IMR-90 (cell line): ENCODE measurements at regions not wholly inside any gene's neighbourhood (a gene's known extent, or its start where the extent isn't known, plus 50 kb on each side); places are given as distances from the start of the nearest gene placed in this dataset.

Experiments used
- ATAC-seq: fragments of 200-7000 bp; cut with Tn5 transposase; 2 replicates; pipeline ENCODE4 v1.9.1; 2020; ENCODE audit warnings: low read depth, mild to moderate bottlenecking, moderate library complexity
- BruUV-seq: library from RNA; stranded (reverse); fragments of 400-500 nt; replicated peaks from 2 replicates; lab custom pipeline; 2021; lab: Mats Ljungman, UMichigan
- CTCF ChIA-PET: fragments of 300-600 bp; formaldehyde crosslinking; extraction: SDS; loops from one replicate; lab custom pipeline; 2021; ENCODE audit warnings: antibody characterized with exemption; lab: Yijun Ruan, JAX
- POLR2A ChIA-PET: fragments of 300-600 bp; sonication (Branson Sonifier 250); formaldehyde crosslinking; loops from one replicate; lab custom pipeline; 2022; ENCODE audit warnings: antibody characterized with exemption; ENCODE audit not compliant: unreplicated experiment; lab: Charles Lee
- DNase-seq: peaks from one replicate; pipeline ENCODE4 v3.0.0; 2013
- H2AFZ ChIP-seq: replicated peaks from 2 replicates; pipeline ENCODE3; 2013; ENCODE audit warnings: low read length, mild to moderate bottlenecking; ENCODE audit not compliant: poor library complexity
- H2AK5ac ChIP-seq: 2 replicates; pipeline ENCODE4 v1.6.1; 2013; ENCODE audit warnings: low read depth, low read length, inconsistent platforms
- H2AK9ac ChIP-seq: replicated peaks from 2 replicates; pipeline ENCODE3; 2013; ENCODE audit warnings: mild to moderate bottlenecking, low read depth, low read length, moderate library complexity; ENCODE audit not compliant: poor library complexity
- H2BK120ac ChIP-seq: 2 replicates; pipeline ENCODE4 v1.6.1; 2013; ENCODE audit warnings: low read depth, low read length, inconsistent platforms
- H2BK15ac ChIP-seq: 3 replicates; pipeline ENCODE4 v1.6.1; 2013; ENCODE audit warnings: low read depth, low read length, inconsistent platforms
- H2BK20ac ChIP-seq: 2 replicates; pipeline ENCODE4 v1.6.1; 2013; ENCODE audit warnings: low read depth, mild to moderate bottlenecking, inconsistent platforms, low read length, moderate library complexity
- H2BK5ac ChIP-seq: 2 replicates; pipeline ENCODE4 v1.6.1; 2013; ENCODE audit warnings: mild to moderate bottlenecking, low read depth, low read length, inconsistent platforms; ENCODE audit not compliant: poor library complexity, severe bottlenecking
- H3K14ac ChIP-seq: replicated peaks from 2 replicates; pipeline ENCODE4 v1.6.1; 2013; ENCODE audit warnings: low read depth, low read length, inconsistent platforms
- H3K18ac ChIP-seq: 2 replicates; pipeline ENCODE4 v1.6.1; 2013; ENCODE audit warnings: low read depth, low read length, control low read depth
- H3K23ac ChIP-seq: 2 replicates; pipeline ENCODE4 v1.6.1; 2013; ENCODE audit warnings: low read depth, low read length, inconsistent platforms
- H3K27ac ChIP-seq: 2 replicates; pipeline ENCODE4 v1.5.1; 2013; ENCODE audit warnings: mild to moderate bottlenecking, control low read depth, low read length; ENCODE audit not compliant: insufficient read depth
- H3K27me3 ChIP-seq: 2 replicates; pipeline ENCODE4 v1.6.1; 2013; ENCODE audit warnings: low read length; ENCODE audit not compliant: control insufficient read depth, insufficient read depth
- H3K36me3 ChIP-seq: 2 replicates; pipeline ENCODE4 v1.6.1; 2013; ENCODE audit warnings: low read length, mixed read lengths; ENCODE audit not compliant: control insufficient read depth, insufficient read depth
- H3K4ac ChIP-seq: 2 replicates; pipeline ENCODE4 v1.6.1; 2013; ENCODE audit warnings: low read depth, low read length, inconsistent platforms
- H3K4me1 ChIP-seq: 2 replicates; pipeline ENCODE4 v1.6.1; 2013; ENCODE audit warnings: low read length, mixed read lengths; ENCODE audit not compliant: control insufficient read depth, insufficient read depth
- H3K4me2 ChIP-seq: 2 replicates; pipeline ENCODE4 v1.6.1; 2013; ENCODE audit warnings: low read depth, mild to moderate bottlenecking, control low read depth, low read length, moderate library complexity
- H3K4me3 ChIP-seq: 2 replicates; pipeline ENCODE4 v1.5.1; 2013; ENCODE audit warnings: low read depth, mild to moderate bottlenecking, control low read depth, low read length, moderate library complexity; ENCODE audit not compliant: insufficient read depth
- H3K56ac ChIP-seq: 2 replicates; pipeline ENCODE4 v1.6.1; 2013; ENCODE audit warnings: low read length, inconsistent platforms; ENCODE audit not compliant: insufficient read depth; ENCODE audit errors: extremely low read depth
- H3K79me1 ChIP-seq, 2 experiments: 2 replicates each; pipeline ENCODE4 v1.6.1; 2013; ENCODE audit warnings: low read length in 2 of 2, inconsistent platforms in 1 of 2, low read depth in 1 of 2
- H3K9ac ChIP-seq: 2 replicates; pipeline ENCODE4 v1.6.1; 2013; ENCODE audit warnings: low read depth, low read length, control low read depth
- H3K9me1 ChIP-seq: 2 replicates; pipeline ENCODE4 v1.6.1; 2013; ENCODE audit warnings: low read length, inconsistent platforms; ENCODE audit not compliant: insufficient read depth
- H3K9me3 ChIP-seq: 2 replicates; pipeline ENCODE4 v1.6.1; 2013; ENCODE audit warnings: low read length; ENCODE audit not compliant: control insufficient read depth, insufficient read depth
- H4K20me1 ChIP-seq: 2 replicates; pipeline ENCODE4 v1.6.1; 2013; ENCODE audit warnings: low read length, inconsistent platforms; ENCODE audit not compliant: insufficient read depth
- H4K5ac ChIP-seq: 2 replicates; pipeline ENCODE4 v1.6.1; 2013; ENCODE audit warnings: mild to moderate bottlenecking, low read depth, low read length, control low read depth
- H4K8ac ChIP-seq, 2 experiments: 2 replicates each; pipeline ENCODE4 v1.6.1; 2013; ENCODE audit warnings: low read depth in 2 of 2, low read length in 2 of 2, control low read depth in 1 of 2, inconsistent platforms in 1 of 2
- H4K91ac ChIP-seq: 2 replicates; pipeline ENCODE4 v1.6.1; 2013; ENCODE audit warnings: low read depth, low read length, inconsistent platforms; ENCODE audit not compliant: insufficient read depth
- BHLHE40 ChIP-seq: fragments of 150-350 bp; IDR thresholded peaks from 2 replicates; pipeline ENCODE4 v1.6.1; 2016; ENCODE audit warnings: mild to moderate bottlenecking, low read depth, low read length
- MAFK ChIP-seq: IDR thresholded peaks from 2 replicates; pipeline ENCODE4 v1.6.1; 2012; ENCODE audit warnings: low read depth, low read length, improper control_type of control experiment
- RAD21 ChIP-seq: IDR thresholded peaks from 2 replicates; pipeline ENCODE4 v1.6.1; 2012; ENCODE audit warnings: low read length, improper control_type of control experiment
- RCOR1 ChIP-seq: IDR thresholded peaks from 2 replicates; pipeline ENCODE4 v1.6.1; 2012; ENCODE audit warnings: mild to moderate bottlenecking, low read length, improper control_type of control experiment; ENCODE audit not compliant: insufficient replicate concordance
- RFX5 ChIP-seq: IDR thresholded peaks from 2 replicates; pipeline ENCODE4 v1.8.0; 2012; ENCODE audit warnings: low read depth, mild to moderate bottlenecking, low read length, moderate library complexity
- SMC3 ChIP-seq: fragments of 150-350 bp; IDR thresholded peaks from 2 replicates; pipeline ENCODE4 v1.6.1; 2016; ENCODE audit warnings: low read depth, mild to moderate bottlenecking, antibody characterized with exemption, low read length, moderate library complexity
- WGBS, 2 experiments: methylation state at CpG; one replicate each; pipeline versions ENCODE4 v1.1.5 to v1.1.7; 2013; ENCODE audit warnings: missing lambda C conversion rate in 2 of 2; ENCODE audit not compliant: insufficient read length in 1 of 2; ENCODE audit errors: extremely low coverage in 2 of 2; 5-methylcytosine and 5-hydroxymethylcytosine counted together
- dilution Hi-C: fragments of 300-500 bp; cut with HindIII; formaldehyde crosslinking; loops from one replicate; pipeline ENCODE4 v1.14.3; 2018; ENCODE audit warnings: low sequenced_read_pairs; ENCODE audit not compliant: unreplicated experiment
- in situ Hi-C: fragments of 300-500 bp; cut with MboI; formaldehyde crosslinking; loops from 3 replicates; pipeline ENCODE4 v1.14.3; 2019; ENCODE audit warnings: low sequenced_read_pairs, inconsistent platforms, mixed read lengths
- intact Hi-C: fragments of 100-400 bp; cut with micrococcal nuclease; formaldehyde crosslinking; loops from 2 replicates; pipeline ENCODE4 v1.10.0; 2022
- TF ChIP-seq, protein P1 (sequence below): fragments of 150-350 bp; IDR thresholded peaks from 2 replicates; pipeline ENCODE4 v1.6.1; 2017; ENCODE audit warnings: mild to moderate bottlenecking, antibody characterized with exemption, low read length, low read depth

DNA sequence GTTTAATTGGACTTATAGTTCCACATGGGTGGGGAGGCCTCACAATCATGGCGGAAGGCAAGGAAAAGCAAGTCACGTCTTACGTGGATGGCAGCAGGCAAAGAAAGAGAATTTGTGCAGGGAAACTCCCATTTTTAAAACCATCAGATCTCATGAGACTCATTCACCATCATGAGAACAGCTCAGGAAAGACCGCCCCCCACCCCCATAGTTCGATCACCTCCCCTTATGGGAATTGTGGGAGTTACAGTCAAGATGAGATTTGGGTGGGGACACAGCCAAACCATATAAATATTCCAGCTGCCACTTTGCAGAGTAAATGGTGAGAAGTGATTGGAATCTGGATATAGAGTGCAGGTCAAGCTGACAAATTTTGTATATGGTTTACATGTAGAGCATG, 187.4 kb downstream of the ARL4C start:
- Histone ChIP-seq H2BK5ac (peak overlapping the region; percentile 75), H3K27me3 (no peaks in the 10 kb centered on the region), H2BK15ac (peak overlapping the region; percentile 44; the same call in 1 of the 3 replicates), H3K36me3 (no peaks in the 10 kb centered on the region), H3K9me1 (peaks cover 6% of the 10 kb centered on the region; the same call in 1 of the 2 replicates), H4K5ac (no peak overlapping the region), H3K56ac (no peak overlapping the region), H4K8ac (peak overlapping the region; percentile 24 to 48; a peak in 1 of 4 replicates), H2AFZ (no peak overlapping the region), H2AK9ac (no peak overlapping the region), H3K23ac (no peak overlapping the region), H3K14ac (peak overlapping the region; percentile 25; the same call in 1 of the 2 replicates), H3K4me3 (no peak overlapping the region), H2BK20ac (peak overlapping the region; percentile 22; the same call in 1 of the 2 replicates), H4K91ac (no peak overlapping the region; the same call in 1 of the 2 replicates), H2AK5ac (no peak overlapping the region; the same call in 1 of the 2 replicates), H2BK120ac (peak overlapping the region; percentile 90), H3K4ac (peak overlapping the region; percentile 86; the same call in 1 of the 2 replicates), H3K4me1 (peaks cover 8% of the 10 kb centered on the region), H3K27ac (no peak overlapping the region), H3K18ac (no peak overlapping the region; the same call in 1 of the 2 replicates), H3K9me3 (peaks cover 3% of the 10 kb centered on the region; the same call in 1 of the 2 replicates), H4K20me1 (no peaks in the 10 kb centered on the region), H3K4me2 (no peak overlapping the region), H3K9ac (no peak overlapping the region), H3K79me1 (no peaks in the 10 kb centered on the region)
- in situ Hi-C loops = no loop called here
- dilution Hi-C loops = no loop called here
- ChIA-PET POLR2A (no interaction called here), CTCF (no interaction called here)
- no peak for TF ChIP-seq RAD21
- no peak for TF ChIP-seq SMC3
- TF ChIP-seq, protein P1, sequence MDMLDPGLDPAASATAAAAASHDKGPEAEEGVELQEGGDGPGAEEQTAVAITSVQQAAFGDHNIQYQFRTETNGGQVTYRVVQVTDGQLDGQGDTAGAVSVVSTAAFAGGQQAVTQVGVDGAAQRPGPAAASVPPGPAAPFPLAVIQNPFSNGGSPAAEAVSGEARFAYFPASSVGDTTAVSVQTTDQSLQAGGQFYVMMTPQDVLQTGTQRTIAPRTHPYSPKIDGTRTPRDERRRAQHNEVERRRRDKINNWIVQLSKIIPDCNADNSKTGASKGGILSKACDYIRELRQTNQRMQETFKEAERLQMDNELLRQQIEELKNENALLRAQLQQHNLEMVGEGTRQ = no peak
- TF ChIP-seq BHLHE40 = no peak
- no peak for TF ChIP-seq MAFK
- no peak for TF ChIP-seq RFX5
- no peak for TF ChIP-seq RCOR1
- WGBS, 2 experiments = no CpG with 5 or more reads among the region's 5 CpGs
- BruUV-seq = no TSS peak
- DNase-seq (no peak), ATAC-seq (no peak)
- intact Hi-C loops = no loop called here
